GM10266 (cell line): ENCODE measurements at regions not wholly inside any gene's neighbourhood (a gene's known extent, or its start where the extent isn't known, plus 50 kb on each side); places are given as distances from the start of the nearest gene placed in this dataset.
"Not testable (repeated sequence)": the region's sequence is repeated elsewhere in the genome, so short reads cannot be mapped to it uniquely, and the experiment has no call there.

ENCODE experiments used
- DNase-seq: peaks from one replicate; pipeline ENCODE4 v3.0.0; 2012; ENCODE audit errors: extremely low spot score
- CTCF ChIP-seq: IDR thresholded peaks from 2 replicates; pipeline ENCODE4 v1.5.1; 2012; ENCODE audit warnings: mild to moderate bottlenecking, low read depth; ENCODE audit not compliant: control insufficient read depth, insufficient read depth; ENCODE audit errors: missing control alignments

- TF ChIP-seq CTCF: no peak
- no peak for DNase-seq
These were observed 159.7 kb downstream of the VSIG4 start for GRCh38 chrX:65879977-65880799.

GRCh38 chrX:65878456-65878855 lies 161.4 kb downstream of the VSIG4 start:
- TF ChIP-seq CTCF: no peak
- DNase-seq: no peak

- DNase-seq: no peak
- no peak for TF ChIP-seq CTCF
These were observed 161.9 kb downstream of the VSIG4 start for GRCh38 chrX:65877953-65878352.

- not testable (repeated sequence) for DNase-seq
These were observed 164.3 kb downstream of the VSIG4 start for GRCh38 chrX:65875614-65876013.

- TF ChIP-seq CTCF: no peak
- no peak for DNase-seq
These were observed 165.1 kb downstream of the VSIG4 start for GRCh38 chrX:65874765-65875164.

- no peak for TF ChIP-seq CTCF
- DNase-seq: no peak
These were observed 165.8 kb downstream of the VSIG4 start for GRCh38 chrX:65874110-65874509.

GRCh38 chrX:65873385-65873784 lies 166.5 kb downstream of the VSIG4 start:
- TF ChIP-seq CTCF: no peak
- no peak for DNase-seq

GRCh38 chrX:65871671-65872311 lies 168.1 kb downstream of the VSIG4 start:
- DNase-seq: peak; percentile 13
- TF ChIP-seq CTCF: peak; percentile 30

- DNase-seq: not testable (repeated sequence)
These were observed 169.3 kb downstream of the VSIG4 start for GRCh38 chrX:65870544-65870943.
